Activated CD8-positive, alpha-beta memory T cell treated with anti-CD3 and anti-CD28 coated beads for 4 hours (primary cell): ENCODE measurements at regions not wholly inside any gene's neighbourhood (a gene's known extent, or its start where the extent isn't known, plus 50 kb on each side); places are given as distances from the start of the nearest gene placed in this dataset.
"Not testable (repeated sequence)": the region's sequence is repeated elsewhere in the genome, so short reads cannot be mapped to it uniquely, and the experiment has no call there.

ENCODE experiments used
- DNase-seq, 2 donors: peaks; one replicate each; pipeline ENCODE4 v3.0.0-alpha.2; 2020; ENCODE audit warnings: low read depth in 2 of 2

DNA sequence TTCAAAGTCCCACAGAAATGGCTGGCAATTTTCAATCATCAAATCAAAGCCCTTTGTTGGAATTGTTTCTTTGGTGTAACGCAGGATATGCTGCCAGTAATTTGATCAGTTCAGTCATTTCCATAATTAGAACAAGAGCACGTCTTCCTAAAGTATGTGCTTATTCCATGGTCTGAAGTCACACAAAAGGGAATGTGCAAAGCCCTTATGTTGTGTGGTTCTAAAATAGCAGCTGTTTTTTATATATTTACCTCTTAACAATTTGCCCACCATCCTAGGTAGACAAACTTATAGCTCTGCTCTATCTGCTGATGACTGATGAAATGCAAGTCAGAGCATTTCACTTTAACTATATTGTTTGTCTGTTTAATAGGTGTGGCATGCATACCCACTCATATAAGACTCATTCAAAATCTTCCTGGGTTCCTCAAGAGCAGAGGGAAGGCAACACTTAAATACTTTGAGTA is 176.1 kb upstream of the SLC38A2 start:
- DNase-seq, result no peak

DNA sequence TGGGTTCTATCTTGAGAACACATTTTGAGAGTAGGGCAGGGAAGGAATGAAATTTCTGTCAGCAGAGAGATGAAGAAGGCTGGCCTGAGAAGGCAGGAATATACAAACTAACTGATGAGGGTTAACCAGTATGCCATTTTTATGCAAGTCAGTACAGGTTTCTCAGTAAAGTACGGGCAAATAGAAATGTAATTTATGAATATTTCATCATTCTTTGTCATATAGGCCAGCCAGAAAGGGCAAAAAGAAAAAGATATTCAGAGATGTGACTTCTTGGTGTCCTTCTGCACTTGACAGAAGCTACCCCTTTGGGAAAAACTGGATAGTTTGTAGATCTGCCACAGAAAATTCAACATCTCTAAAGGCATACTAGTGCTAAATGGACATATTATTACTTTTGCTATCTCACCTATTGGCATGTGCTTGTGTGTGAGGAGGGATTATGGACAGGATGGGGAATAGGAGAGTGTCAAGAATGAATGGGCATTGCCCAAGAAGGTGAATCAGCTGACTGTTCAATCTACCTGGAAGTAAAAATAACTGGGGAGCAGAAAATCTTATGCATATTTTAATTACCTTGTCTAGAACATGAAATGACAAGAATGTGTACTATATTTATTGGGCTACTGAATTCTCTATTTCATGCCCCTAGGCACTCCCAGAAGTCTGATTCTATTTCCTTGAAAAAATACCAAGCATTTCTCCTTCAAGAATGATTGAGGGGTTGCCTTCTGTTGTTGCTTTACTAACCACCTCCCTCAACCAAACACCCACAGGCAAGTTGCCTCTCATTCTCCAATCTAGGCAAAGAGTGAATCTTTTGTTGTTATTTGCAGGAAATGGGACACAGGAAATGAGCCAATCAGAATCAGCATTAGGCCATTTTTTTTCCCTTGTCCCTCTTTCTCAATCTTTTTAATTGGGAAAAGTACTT is 175.1 kb upstream of the SLC38A2 start:
- DNase-seq, result no peak

DNA sequence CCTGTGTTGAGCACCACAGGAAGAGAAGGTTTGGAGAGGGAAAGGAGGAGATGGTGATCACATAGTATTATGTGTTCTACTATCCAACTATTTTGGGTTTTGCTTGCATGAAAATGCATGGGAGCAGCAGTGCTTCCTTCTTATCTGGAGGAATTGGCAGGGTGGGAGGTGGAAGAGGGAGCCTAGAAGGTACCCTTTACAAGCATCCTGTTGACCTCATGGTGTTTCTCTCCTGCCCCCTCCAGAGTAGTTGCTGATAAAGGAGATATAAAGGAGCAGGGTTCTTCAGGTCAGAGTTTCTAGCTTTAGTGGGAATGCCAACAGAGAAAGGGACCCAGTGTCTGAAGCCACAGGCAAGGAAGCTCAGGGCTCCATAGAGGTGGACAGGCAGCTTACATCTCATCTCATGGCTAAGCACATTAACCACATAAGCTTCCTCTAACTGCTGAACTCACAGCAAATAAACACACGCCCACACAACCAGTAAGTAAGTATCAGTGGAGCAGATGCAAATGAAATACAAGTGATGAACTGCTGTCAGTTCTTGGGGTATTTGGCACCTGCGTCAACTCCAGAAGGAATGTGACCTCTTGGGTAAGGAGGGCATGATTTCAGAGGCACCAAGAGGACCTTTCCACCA is 174.2 kb upstream of the SLC38A2 start:
- no peak for DNase-seq

DNA sequence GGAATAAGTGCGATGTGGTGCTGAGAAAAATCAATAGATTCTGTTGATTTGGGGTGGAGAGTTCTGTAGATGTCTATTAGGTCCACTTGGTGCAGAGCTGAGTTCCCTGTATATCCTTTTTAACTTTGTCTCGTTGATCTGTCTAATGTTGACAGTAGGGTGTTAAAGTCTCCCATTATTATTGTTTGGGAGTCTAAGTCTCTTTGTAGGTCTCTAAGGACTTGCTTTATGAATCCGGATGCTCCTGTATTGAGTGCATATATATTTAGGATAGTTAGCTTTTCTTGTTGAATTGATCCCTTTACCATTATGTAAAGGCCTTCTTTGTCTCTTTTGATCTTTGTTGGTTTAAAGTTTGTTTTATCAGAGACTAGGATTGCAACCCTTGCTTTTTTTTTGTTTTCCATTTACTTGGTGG is 170.8 kb upstream of the SLC38A2 start:
- not testable (repeated sequence) for DNase-seq

- no peak for DNase-seq
Measured at GRCh38 chr12:46538976-46539375, 166.4 kb upstream of the SLC38A2 start.

DNA sequence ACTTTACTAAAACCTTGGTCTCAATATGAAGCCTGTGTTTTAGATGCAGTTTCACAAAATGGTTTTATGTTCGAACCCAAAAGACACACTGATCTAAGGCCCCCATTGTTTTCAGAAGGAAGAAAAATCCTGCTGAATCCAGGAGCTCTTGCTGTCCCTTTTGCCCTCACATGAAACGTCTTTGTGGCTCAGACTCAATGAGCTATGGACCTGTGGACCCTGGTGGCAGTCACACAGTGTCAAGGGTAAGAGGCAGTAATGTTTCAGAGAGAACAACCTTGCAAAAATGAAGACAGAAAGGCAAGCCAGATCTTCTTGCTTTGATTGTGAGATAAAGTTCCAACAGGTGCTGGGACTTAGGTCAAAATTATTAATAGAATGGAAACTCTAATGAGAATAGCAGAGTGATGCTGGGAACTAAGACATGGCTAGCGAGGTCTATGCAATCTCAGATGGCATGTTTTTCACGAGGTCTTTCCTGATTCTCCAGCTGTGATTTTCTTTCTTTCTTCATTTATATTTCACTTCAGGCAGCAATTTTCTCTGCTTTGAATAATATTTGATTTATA is 164.9 kb upstream of the SLC38A2 start:
- no peak for DNase-seq

DNA sequence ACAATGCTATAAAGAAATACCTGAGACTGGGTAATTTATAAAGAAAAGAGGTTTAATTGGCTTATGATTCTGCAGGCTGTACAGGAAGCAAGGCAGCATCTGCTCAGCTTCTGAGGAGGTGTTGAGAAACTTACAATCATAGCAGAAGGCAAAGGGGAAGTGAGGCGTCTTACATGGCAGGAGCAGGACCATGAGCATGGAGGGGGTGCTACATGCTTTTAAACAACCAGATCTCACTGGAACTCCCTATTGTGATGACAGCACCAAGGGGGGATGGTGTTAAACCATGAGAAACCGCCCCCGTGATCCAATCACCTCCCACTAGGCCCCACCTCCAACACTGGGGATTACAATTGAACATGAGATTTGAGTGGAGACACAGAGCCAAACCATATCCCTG is 163.7 kb upstream of the SLC38A2 start:
- DNase-seq, result not testable (repeated sequence)

- DNase-seq, result no peak
Measured at GRCh38 chr12:46535907-46536306, 163.3 kb upstream of the SLC38A2 start.

- DNase-seq, result no peak
Measured at GRCh38 chr12:46535376-46535775, 162.8 kb upstream of the SLC38A2 start.

GRCh38 chr12:46534327-46534840 is 161.8 kb upstream of the SLC38A2 start:
- DNase-seq, result no peak

DNA sequence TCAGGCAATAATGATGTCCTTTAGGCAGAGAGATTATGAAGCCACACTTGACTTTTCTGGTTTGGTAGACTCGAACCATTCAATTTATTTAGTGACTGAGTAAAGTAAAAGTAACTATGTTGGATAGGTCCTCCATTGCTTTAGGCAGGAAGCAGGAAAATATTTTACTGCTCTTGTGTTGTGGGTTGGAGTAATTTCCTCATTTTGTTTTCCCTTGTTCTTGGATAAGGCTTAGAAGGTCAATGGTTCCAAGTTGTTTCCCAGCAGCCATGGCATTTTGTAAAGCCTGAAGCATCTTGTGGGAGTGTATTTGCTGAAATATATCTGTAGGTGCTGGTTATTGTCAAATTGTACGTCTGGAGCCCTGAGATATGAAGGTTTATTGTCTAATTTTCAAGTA is 161.2 kb upstream of the SLC38A2 start:
- no peak for DNase-seq

DNA sequence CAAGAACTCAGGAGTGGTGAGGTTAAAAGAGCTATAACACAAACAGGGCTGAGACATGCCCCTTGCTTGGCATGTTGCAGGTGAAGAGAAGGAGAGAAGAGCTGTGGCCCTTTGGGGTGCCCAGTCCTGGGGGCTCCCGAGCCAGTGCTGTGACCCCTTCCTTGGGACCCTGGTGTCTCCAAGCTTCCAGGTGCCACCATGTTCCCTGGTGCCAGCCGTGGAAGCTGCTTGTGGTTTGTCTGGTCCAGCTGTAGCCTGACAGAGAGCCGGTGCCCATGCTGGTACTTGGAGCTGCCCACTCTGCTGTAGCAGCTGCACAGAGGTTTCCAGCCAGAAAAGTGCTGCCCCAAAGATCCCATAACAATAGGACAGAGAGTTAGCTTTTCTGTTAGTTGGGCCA is 159.2 kb upstream of the SLC38A2 start:
- no peak for DNase-seq

DNA sequence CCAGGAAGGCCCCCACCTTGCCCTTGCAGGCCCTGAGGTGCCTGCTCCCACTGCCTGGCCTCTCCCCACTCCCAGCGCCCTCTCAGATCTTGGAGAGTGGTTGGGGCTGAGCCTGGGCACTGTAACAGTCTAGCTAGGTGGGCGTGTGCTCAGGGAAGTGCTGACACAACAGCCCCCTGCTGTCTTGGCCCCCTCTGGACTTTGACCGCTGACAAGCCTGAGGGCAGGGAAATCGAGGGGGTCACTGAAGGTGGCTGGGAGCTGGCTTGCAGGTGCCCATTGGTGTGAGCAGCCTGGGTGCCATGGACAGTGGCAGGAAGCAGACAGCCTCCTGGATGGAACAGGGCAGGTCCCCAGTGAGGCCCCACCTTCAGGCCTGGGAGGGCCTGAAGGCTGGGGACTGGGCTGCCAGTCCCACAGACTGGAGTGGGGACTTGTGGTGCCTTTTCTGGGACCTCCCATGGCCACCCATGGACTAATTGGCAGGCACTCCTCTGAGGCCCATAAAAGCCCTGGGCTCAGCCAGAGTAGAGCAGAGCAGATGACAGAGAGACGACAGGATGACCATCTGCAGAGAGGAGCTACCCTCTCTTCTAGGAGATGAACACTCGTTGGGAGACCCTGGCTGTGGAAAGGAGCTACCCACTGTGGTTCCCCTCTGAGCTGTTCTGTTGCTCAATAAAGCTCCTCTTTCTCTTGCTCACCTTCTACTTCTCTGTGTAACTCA is 158.6 kb upstream of the SLC38A2 start:
- no peak for DNase-seq

- no peak for DNase-seq
Measured at GRCh38 chr12:46530373-46531056, 157.9 kb upstream of the SLC38A2 start.

DNA sequence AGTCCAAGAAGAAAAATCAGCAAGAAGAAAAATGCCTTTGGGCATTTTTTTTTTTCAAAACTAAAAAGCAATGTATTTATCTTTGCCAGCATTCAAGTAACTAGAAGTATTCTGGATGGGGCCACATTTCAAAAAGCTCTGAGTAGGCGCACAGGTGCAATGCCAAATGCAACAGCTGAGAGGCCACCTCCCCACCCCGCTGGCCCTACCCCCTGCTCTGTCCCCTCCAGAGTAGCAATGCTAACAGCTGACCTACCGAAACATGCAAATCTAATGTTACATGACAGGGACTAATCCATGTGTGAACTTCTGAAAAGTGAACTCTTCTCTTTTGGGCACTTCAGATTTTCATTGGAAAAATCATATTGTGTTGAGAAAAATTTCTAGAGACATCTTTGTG is 153.7 kb upstream of the SLC38A2 start:
- no peak for DNase-seq

DNA sequence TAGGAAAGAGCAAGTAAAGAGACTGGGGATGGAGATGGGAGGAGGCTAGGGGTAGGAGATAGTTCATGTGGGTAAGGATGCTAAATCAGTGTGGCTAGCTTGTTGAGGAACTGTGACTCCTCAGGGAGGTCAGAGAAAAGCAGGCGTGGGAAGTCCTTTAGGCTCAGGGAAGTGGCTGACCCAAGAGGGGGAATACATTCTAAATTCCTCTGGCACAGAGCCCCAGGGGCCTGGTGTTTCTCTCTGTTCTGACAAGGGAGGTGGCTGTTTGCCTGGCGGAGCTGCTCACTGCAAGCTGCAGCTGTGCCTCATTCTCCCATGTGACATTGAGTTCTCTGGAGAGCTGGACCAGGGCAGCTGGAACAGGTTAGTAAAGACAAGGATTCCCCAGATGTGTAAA is 152.2 kb upstream of the SLC38A2 start:
- no peak for DNase-seq

- DNase-seq, result no peak
Measured at GRCh38 chr12:46523863-46524770, 151.5 kb upstream of the SLC38A2 start.

- DNase-seq, result no peak
Measured at GRCh38 chr12:46523446-46523845, 150.9 kb upstream of the SLC38A2 start.

GRCh38 chr12:46522071-46522470 is 149.5 kb upstream of the SLC38A2 start:
- no peak for DNase-seq

GRCh38 chr12:46521145-46521544 is 148.6 kb upstream of the SLC38A2 start:
- no peak for DNase-seq
